ENCODE measurements at regions not wholly inside any gene's neighbourhood (a gene's known extent, or its start where the extent isn't known, plus 50 kb on each side); places are given as distances from the start of the nearest gene placed in this dataset.

GRCh38 chr19:20414120-20414519 is 151.5 kb downstream of the ZNF737 start:
- no peak for TF ChIP-seq REST (IDR thresholded peaks at IDR 0.05; ENCODE audit: insufficient read depth in 1 of 2, low read depth in 2 of 2, low read length in 2 of 2)

- TF ChIP-seq SIN3A (IDR thresholded peaks at IDR 0.05; ENCODE audit: borderline replicate concordance, insufficient read depth, low read length), result no peak
- no peak for TF ChIP-seq TAF1 (IDR thresholded peaks at IDR 0.05; ENCODE audit: borderline replicate concordance, insufficient read depth, low read length)
- TF ChIP-seq REST (IDR thresholded peaks at IDR 0.05; ENCODE audit: insufficient read depth in 1 of 2, low read depth in 2 of 2, low read length in 2 of 2), result no peak
- TF ChIP-seq POLR2AphosphoS5 (IDR thresholded peaks at IDR 0.05; ENCODE audit: low read depth, low read length), result no peak
- no peak for TF ChIP-seq FOXP2 (optimal IDR thresholded peaks at IDR 0.05; ENCODE audit: borderline replicate concordance, extremely low read depth, extremely low read length, insufficient read depth)
Observed at GRCh38 chr19:20413705-20414104, 151.9 kb downstream of the ZNF737 start.

- TF ChIP-seq FOXP2 (optimal IDR thresholded peaks at IDR 0.05; ENCODE audit: borderline replicate concordance, extremely low read depth, extremely low read length, insufficient read depth) (no peak), POLR2AphosphoS5 (IDR thresholded peaks at IDR 0.05; ENCODE audit: low read depth, low read length) (no peak), TAF1 (IDR thresholded peaks at IDR 0.05; ENCODE audit: borderline replicate concordance, insufficient read depth, low read length) (no peak), SIN3A (IDR thresholded peaks at IDR 0.05; ENCODE audit: borderline replicate concordance, insufficient read depth, low read length) (no peak), REST (IDR thresholded peaks at IDR 0.05; ENCODE audit: insufficient read depth in 1 of 2, low read depth in 2 of 2, low read length in 2 of 2) (no peak)
Observed at GRCh38 chr19:20412846-20413245, 152.7 kb downstream of the ZNF737 start.

GRCh38 chr19:20397292-20397691 is 168.3 kb downstream of the ZNF737 start:
- no peak for TF ChIP-seq TAF1 (IDR thresholded peaks at IDR 0.05; ENCODE audit: borderline replicate concordance, insufficient read depth, low read length)
- no peak for TF ChIP-seq REST (IDR thresholded peaks at IDR 0.05; ENCODE audit: insufficient read depth in 1 of 2, low read depth in 2 of 2, low read length in 2 of 2)
- no peak for TF ChIP-seq FOXP2 (optimal IDR thresholded peaks at IDR 0.05; ENCODE audit: borderline replicate concordance, extremely low read depth, extremely low read length, insufficient read depth)
- no peak for TF ChIP-seq SIN3A (IDR thresholded peaks at IDR 0.05; ENCODE audit: borderline replicate concordance, insufficient read depth, low read length)
- TF ChIP-seq POLR2AphosphoS5 (IDR thresholded peaks at IDR 0.05; ENCODE audit: low read depth, low read length), result no peak

GRCh38 chr19:20388706-20389225 is 176.8 kb downstream of the ZNF737 start:
- no peak for TF ChIP-seq SIN3A (IDR thresholded peaks at IDR 0.05; ENCODE audit: borderline replicate concordance, insufficient read depth, low read length)
- no peak for TF ChIP-seq TAF1 (IDR thresholded peaks at IDR 0.05; ENCODE audit: borderline replicate concordance, insufficient read depth, low read length)
- no peak for TF ChIP-seq POLR2AphosphoS5 (IDR thresholded peaks at IDR 0.05; ENCODE audit: low read depth, low read length)
- TF ChIP-seq FOXP2 (optimal IDR thresholded peaks at IDR 0.05; ENCODE audit: borderline replicate concordance, extremely low read depth, extremely low read length, insufficient read depth), result no peak
- no peak for TF ChIP-seq REST (IDR thresholded peaks at IDR 0.05; ENCODE audit: insufficient read depth in 1 of 2, low read depth in 2 of 2, low read length in 2 of 2)

Measured in PFSK-1 (cell line).